Upper lobe of left lung (tissue), 6 donors: ENCODE measurements at regions not wholly inside any gene's neighbourhood (a gene's known extent, or its start where the extent isn't known, plus 50 kb on each side); places are given as distances from the start of the nearest gene placed in this dataset.

Source experiments
- ATAC-seq, 2 donors: fragments of 200-7000 bp; cut with Tn5 transposase; one replicate each; pipeline ENCODE4 v1.9.1; 2022; ENCODE audit warnings: mild to moderate bottlenecking in 2 of 2, moderate library complexity in 2 of 2; ENCODE audit not compliant: low FRiP score in 2 of 2
- DNase-seq, 2 donors: peaks; one replicate each; pipeline ENCODE4 v3.0.0-alpha.2; 2019 to 2020
- H3K27ac ChIP-seq, 4 donors: fragments of 200-600 bp; sonication (generic); one replicate each; pipeline ENCODE4 v1.5.1; 2016 to 2019
- H3K27me3 ChIP-seq, 4 donors: fragments of 200-600 bp; sonication (generic); one replicate each; pipeline ENCODE4 v1.5.1; 2017 to 2019
- H3K36me3 ChIP-seq, 4 donors: fragments of 200-600 bp; sonication (generic); one replicate each; pipeline ENCODE4 v1.5.1; 2016 to 2019
- H3K4me1 ChIP-seq, 4 donors: fragments of 200-600 bp; sonication (generic); one replicate each; pipeline ENCODE4 v1.5.1; 2018 to 2019
- H3K4me3 ChIP-seq, 4 donors: fragments of 200-600 bp; sonication (generic); one replicate each; pipeline ENCODE4 v1.5.1; 2017 to 2019; ENCODE audit warnings: mild to moderate bottlenecking in 2 of 4, moderate library complexity in 1 of 4
- H3K9me3 ChIP-seq, 4 donors: fragments of 200-600 bp; sonication (generic); one replicate each; pipeline ENCODE4 v1.5.1; 2018 to 2019
- EP300 ChIP-seq, 4 donors: sonication (generic); formaldehyde crosslinking; IDR thresholded peaks; one replicate each; pipeline ENCODE4 v1.5.1; 2017; ENCODE audit warnings: antibody characterized with exemption in 4 of 4, control low read depth in 2 of 4
- POLR2A ChIP-seq, 4 donors: fragments of 450-650 bp; IDR thresholded peaks; one replicate each; pipeline ENCODE4 v1.5.1; 2016 to 2017; ENCODE audit warnings: antibody characterized with exemption in 4 of 4, mild to moderate bottlenecking in 2 of 4
- POLR2AphosphoS5 ChIP-seq, 2 donors: sonication (generic); formaldehyde crosslinking; IDR thresholded peaks; one replicate each; pipeline ENCODE4 v1.5.1; 2017; ENCODE audit warnings: antibody characterized with exemption in 2 of 2
- WGBS, 2 donors: methylation state at CpG; one replicate each; pipeline ENCODE4 v1.1.5; 2017 to 2018; 5-methylcytosine and 5-hydroxymethylcytosine counted together
- TF ChIP-seq, protein P1 (sequence below), 6 experiments: fragments of 450-650 bp in 4 of 6; fragments of 200-600 bp in 2 of 6; sonication (generic) in 2 of 6; IDR thresholded peaks; one replicate each; pipeline ENCODE4 v1.5.1; 2016 to 2019; ENCODE audit warnings: antibody characterized with exemption in 6 of 6
- donor health status: DM: no; HTN: no; CAD: no; lungs with moderate emphysema.
- donor health status: DM: no; HTN: yes; CAD: no; lungs with severe emphysema.

DNA sequence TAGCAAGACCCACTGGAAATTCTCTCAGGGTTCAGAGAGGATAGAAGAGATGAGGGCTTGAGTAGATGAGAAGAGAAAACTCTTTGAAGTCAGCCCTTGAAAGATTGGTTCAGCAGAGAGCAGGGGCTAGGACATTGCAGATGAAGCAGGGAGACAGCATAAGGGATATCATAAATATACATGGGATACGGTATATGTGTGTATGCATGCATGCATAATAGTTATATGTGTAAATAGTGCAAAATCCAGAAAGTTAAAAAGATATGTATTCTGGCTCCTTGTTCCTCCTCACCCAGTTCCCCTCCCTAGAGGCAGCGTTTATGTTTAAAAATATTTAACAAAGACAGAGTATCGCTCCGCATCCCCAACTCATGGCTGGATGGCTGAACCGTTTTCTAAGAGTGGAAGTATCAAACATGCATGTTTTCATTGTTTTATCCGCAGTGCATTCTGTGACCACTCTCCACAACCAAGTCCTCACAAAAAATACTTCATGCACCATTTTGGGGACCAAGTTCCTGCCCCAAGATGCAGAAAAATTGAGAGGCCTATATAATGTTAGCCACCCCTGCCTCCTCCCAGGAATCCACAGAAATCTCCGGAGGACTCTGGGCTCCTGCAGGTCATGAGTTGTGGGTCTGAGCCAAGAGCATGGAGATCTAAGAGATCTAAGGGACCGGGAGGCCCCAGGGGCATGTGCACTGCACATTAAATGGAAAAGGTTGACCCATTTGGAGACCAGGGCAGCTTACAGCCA is 119.5 kb downstream of the MTX3 start:
- WGBS, 2 donors = 82 to 87% methylated on average over 8 of the region's 8 CpGs

DNA sequence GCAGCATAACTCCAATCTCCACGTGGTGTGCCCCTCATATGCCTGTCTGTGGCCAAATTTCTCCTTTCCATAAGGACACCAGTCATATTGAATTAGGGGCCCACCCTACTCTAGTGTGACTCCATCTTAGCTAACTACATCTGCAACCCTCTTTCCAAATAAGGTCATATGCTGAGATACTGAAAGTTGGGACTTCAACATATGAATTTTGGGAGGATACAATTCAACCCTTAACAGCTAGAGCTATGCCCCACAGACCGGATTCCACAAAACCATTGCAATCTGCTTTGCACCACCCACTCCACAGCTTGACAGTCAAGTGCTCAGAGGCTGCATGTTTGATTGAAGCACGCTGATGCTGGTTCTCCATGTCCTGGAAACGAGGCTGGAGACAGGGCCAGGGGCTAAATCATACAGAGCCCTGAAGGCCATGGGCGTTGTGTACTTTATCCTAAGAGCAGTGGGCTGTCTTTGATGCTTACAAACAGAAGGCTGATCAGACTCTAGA is 122.8 kb downstream of the MTX3 start:
- Histone ChIP-seq H3K4me3 (no peak overlapping the region), H3K9me3 (no peaks in the 10 kb centered on the region), H3K27me3 (no peaks in the 10 kb centered on the region), H3K27ac (no peak overlapping the region), H3K4me1 (no peaks in the 10 kb centered on the region), H3K36me3 (no peaks in the 10 kb centered on the region)
- ATAC-seq (no peak), DNase-seq (no peak)
- WGBS, 2 donors = 47 to 64% methylated on average over 2 to 5 of the region's 5 CpGs
- TF ChIP-seq, protein P1, sequence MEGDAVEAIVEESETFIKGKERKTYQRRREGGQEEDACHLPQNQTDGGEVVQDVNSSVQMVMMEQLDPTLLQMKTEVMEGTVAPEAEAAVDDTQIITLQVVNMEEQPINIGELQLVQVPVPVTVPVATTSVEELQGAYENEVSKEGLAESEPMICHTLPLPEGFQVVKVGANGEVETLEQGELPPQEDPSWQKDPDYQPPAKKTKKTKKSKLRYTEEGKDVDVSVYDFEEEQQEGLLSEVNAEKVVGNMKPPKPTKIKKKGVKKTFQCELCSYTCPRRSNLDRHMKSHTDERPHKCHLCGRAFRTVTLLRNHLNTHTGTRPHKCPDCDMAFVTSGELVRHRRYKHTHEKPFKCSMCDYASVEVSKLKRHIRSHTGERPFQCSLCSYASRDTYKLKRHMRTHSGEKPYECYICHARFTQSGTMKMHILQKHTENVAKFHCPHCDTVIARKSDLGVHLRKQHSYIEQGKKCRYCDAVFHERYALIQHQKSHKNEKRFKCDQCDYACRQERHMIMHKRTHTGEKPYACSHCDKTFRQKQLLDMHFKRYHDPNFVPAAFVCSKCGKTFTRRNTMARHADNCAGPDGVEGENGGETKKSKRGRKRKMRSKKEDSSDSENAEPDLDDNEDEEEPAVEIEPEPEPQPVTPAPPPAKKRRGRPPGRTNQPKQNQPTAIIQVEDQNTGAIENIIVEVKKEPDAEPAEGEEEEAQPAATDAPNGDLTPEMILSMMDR (IDR thresholded peaks at IDR 0.05) = no peak
- TF ChIP-seq EP300 (IDR thresholded peaks at IDR 0.05) (no peak), POLR2A (IDR thresholded peaks at IDR 0.05) (no peak), POLR2AphosphoS5 (IDR thresholded peaks at IDR 0.05) (no peak)

More for the DNA sequence above, 119.5 kb downstream of the MTX3 start:
- TF ChIP-seq, protein P1 (IDR thresholded peaks at IDR 0.05) = no peak
- TF ChIP-seq POLR2AphosphoS5 (IDR thresholded peaks at IDR 0.05) = no peak
- no peak for TF ChIP-seq POLR2A (IDR thresholded peaks at IDR 0.05)
- TF ChIP-seq EP300 (IDR thresholded peaks at IDR 0.05) = no peak
- H3K4me3 ChIP-seq = no peak overlapping the region
- H3K27ac ChIP-seq = no peak overlapping the region
- no peaks in the 10 kb centered on the region for H3K27me3 ChIP-seq
- no peaks in the 10 kb centered on the region for H3K9me3 ChIP-seq
- ATAC-seq (no peak), DNase-seq (no peak)
- H3K36me3 ChIP-seq = no peaks in the 10 kb centered on the region
- H3K4me1 ChIP-seq = no peaks in the 10 kb centered on the region

DNA sequence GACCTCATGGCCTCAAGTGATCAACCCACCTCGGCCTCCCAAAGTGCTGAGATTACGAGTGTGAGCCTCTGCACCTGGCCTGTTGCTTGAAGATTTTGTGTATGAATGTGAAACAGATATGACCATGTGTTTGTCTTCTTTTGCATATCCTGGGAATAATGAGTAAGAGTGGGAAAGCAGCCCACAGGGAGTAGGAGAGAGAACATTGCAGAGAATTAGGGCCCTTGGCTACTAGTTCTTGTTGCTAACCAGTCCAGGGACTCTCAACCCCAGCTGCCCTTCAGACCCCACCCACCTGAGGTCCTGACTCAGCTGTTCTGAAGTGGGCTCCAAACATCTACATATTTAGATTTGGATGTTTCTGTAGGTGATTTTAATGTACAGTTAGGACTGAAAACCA is 125.5 kb downstream of the MTX3 start:
- Histone ChIP-seq H3K9me3 (no peaks in the 10 kb centered on the region), H3K4me3 (no peak overlapping the region), H3K36me3 (no peaks in the 10 kb centered on the region), H3K4me1 (no peaks in the 10 kb centered on the region), H3K27me3 (no peaks in the 10 kb centered on the region), H3K27ac (no peak overlapping the region)
- 89% methylated on average over 2 of the region's 2 CpGs for WGBS, 2 donors
- ATAC-seq (no peak), DNase-seq (no peak)
- TF ChIP-seq, protein P1 (IDR thresholded peaks at IDR 0.05) = no peak
- TF ChIP-seq POLR2A (IDR thresholded peaks at IDR 0.05) (no peak), EP300 (IDR thresholded peaks at IDR 0.05) (no peak), POLR2AphosphoS5 (IDR thresholded peaks at IDR 0.05) (no peak)

DNA sequence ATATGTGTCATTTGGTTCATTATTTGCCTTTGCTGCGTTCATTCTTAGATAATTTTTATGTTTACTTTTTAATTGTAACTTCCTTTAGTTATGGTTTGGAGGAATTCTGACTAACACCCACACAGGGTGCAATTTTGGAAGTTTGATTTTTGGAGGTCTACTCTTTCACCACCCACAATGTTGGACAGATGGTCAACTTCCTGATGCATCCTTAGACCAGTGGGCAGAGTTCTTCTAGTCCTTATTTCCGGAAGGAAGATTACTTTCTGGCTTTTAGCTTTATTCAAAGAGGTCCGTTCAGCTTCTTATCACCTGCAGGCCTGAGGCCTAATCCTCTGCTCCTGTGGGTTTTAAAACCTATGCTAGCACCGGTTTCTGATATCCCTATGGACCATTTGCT is 126.7 kb downstream of the MTX3 start:
- H3K27ac ChIP-seq = no peak overlapping the region
- DNase-seq (no peak), ATAC-seq (no peak)
- no peaks in the 10 kb centered on the region for H3K4me1 ChIP-seq
- H3K27me3 ChIP-seq = no peaks in the 10 kb centered on the region
- H3K36me3 ChIP-seq = no peaks in the 10 kb centered on the region
- TF ChIP-seq, protein P1 (IDR thresholded peaks at IDR 0.05) = no peak
- TF ChIP-seq EP300 (IDR thresholded peaks at IDR 0.05) (no peak), POLR2AphosphoS5 (IDR thresholded peaks at IDR 0.05) (no peak), POLR2A (IDR thresholded peaks at IDR 0.05) (no peak)
- no peak overlapping the region for H3K4me3 ChIP-seq
- WGBS, 2 donors = 58 to 82% methylated on average over 4 of the region's 4 CpGs
- H3K9me3 ChIP-seq = no peaks in the 10 kb centered on the region

DNA sequence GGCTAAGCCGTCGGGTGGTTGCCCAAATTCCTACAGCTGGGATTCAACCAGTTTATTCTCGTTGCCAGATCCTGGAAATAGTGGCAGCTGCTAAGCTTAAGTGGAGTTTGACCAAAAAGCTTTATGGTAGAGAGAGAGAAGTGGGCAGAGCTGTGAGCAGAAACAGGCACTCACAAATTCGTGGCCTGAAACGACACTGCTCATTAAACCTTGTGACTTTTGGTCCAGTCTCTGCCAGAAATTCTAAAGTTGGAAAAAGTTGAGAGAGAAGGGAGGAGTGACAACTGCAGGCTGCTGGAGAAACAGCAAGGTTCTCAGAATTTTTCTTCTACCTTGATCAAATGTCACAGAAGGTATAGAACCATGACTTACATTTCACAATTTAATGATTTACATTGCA is 131.5 kb downstream of the MTX3 start:
- ATAC-seq = no peak
- H3K27ac ChIP-seq = no peak overlapping the region

More for the DNA sequence above, 131.5 kb downstream of the MTX3 start:
- H3K4me1 ChIP-seq = no peaks in the 10 kb centered on the region
- TF ChIP-seq EP300 (IDR thresholded peaks at IDR 0.05) (no peak), POLR2A (IDR thresholded peaks at IDR 0.05) (no peak), POLR2AphosphoS5 (IDR thresholded peaks at IDR 0.05) (no peak)
- TF ChIP-seq, protein P1 (IDR thresholded peaks at IDR 0.05) = no peak
- H3K9me3 ChIP-seq = no peaks in the 10 kb centered on the region
- no peaks in the 10 kb centered on the region for H3K36me3 ChIP-seq
- WGBS, 2 donors = 57 to 73% methylated on average over 5 of the region's 5 CpGs
- no peaks in the 10 kb centered on the region for H3K27me3 ChIP-seq
- H3K4me3 ChIP-seq = no peak overlapping the region
- no peak for DNase-seq
